H1 (cell line): ENCODE measurements at regions not wholly inside any gene's neighbourhood (a gene's known extent, or its start where the extent isn't known, plus 50 kb on each side); places are given as distances from the start of the nearest gene placed in this dataset.

ENCODE experiments used
- CBX8 ChIP-seq: fragments of 300-800, 300-1000 bp; sonication (generic); IDR thresholded peaks from 2 replicates; pipeline ENCODE4 v1.7.1; 2016; ENCODE audit warnings: low read depth, low read length, borderline replicate concordance
- HDAC2 ChIP-seq, 2 experiments: fragments of 300-600 bp in 1 of 2; sonication (generic) in 1 of 2; IDR thresholded peaks; 2 replicates each; pipeline ENCODE4 v1.6.1; 2011 to 2012; ENCODE audit warnings: low read depth in 2 of 2, low read length in 2 of 2, mild to moderate bottlenecking in 2 of 2, moderate library complexity in 2 of 2, borderline replicate concordance in 1 of 2, inconsistent platforms in 1 of 2
- KDM1A ChIP-seq: fragments of 200-600, 300-600 bp; sonication (generic); IDR thresholded peaks from 2 replicates; pipeline ENCODE4 v1.7.1; 2016; ENCODE audit warnings: mild to moderate bottlenecking, low read length, borderline replicate concordance
- NRF1 ChIP-seq: IDR thresholded peaks from 2 replicates; pipeline ENCODE4 v1.6.1; 2011; ENCODE audit warnings: mild to moderate bottlenecking, low read depth, low read length, improper control_type of control experiment
- POLR2AphosphoS5 ChIP-seq: IDR thresholded peaks from 2 replicates; pipeline ENCODE4 v1.6.1; 2011; ENCODE audit warnings: low read depth, low read length
- RAD21 ChIP-seq, 2 experiments: IDR thresholded peaks in 1 of 2; conservative IDR thresholded peaks in 1 of 2; 2 replicates each; pipeline ENCODE4 v1.6.1; 2011; ENCODE audit warnings: low read depth in 2 of 2, low read length in 2 of 2, improper control_type of control experiment in 1 of 2, inconsistent platforms in 1 of 2, mild to moderate bottlenecking in 1 of 2, moderate library complexity in 1 of 2
- RXRA ChIP-seq: IDR thresholded peaks from 2 replicates; pipeline ENCODE4 v1.6.1; 2011; ENCODE audit warnings: low read depth, mild to moderate bottlenecking, low read length, moderate library complexity; ENCODE audit not compliant: insufficient read depth
- SAP30 ChIP-seq: fragments of 300-600 bp; sonication (generic); IDR thresholded peaks from 2 replicates; pipeline ENCODE4 v1.7.1; 2012; ENCODE audit warnings: low read length, moderate library complexity, mild to moderate bottlenecking, inconsistent platforms; ENCODE audit not compliant: insufficient read depth, insufficient replicate concordance
- SUZ12 ChIP-seq: fragments of 200-600 bp; sonication (generic); IDR thresholded peaks from 2 replicates; pipeline ENCODE4 v1.6.1; 2012; ENCODE audit warnings: mild to moderate bottlenecking, inconsistent platforms, low read length, moderate library complexity, mixed read lengths
- TBP ChIP-seq: IDR thresholded peaks from 2 replicates; pipeline ENCODE4 v1.6.1; 2011; ENCODE audit warnings: low read depth, low read length, improper control_type of control experiment
- TCF12 ChIP-seq: IDR thresholded peaks from 2 replicates; pipeline ENCODE4 v1.6.1; 2011; ENCODE audit warnings: low read depth, mild to moderate bottlenecking, low read length
- TF ChIP-seq, protein P1 (sequence below): fragments of 300-600 bp; sonication (generic); IDR thresholded peaks from 2 replicates; pipeline ENCODE4 v1.7.1; 2012; ENCODE audit warnings: low read length, moderate library complexity, mild to moderate bottlenecking, inconsistent platforms; ENCODE audit not compliant: insufficient replicate concordance

DNA sequence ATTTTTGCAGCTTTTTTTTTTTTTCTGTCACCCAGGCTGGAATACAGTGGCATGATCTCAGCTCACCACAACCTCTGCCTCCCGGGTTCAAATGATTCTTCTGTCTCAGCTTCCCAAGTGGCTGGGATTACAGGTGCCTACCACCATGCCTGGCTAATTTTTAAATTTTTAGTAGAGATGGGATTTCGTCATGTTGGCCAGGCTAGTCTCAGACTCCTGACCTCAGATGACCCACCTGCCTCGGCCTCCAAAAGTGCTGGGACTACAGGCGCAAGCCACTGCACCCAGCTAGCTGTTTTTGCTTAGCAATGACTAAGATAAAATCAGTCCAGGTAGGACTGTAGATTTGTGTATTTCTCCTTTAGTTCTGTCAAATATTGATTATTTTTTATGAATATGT is 403.7 kb downstream of the PID1 start (continued):
- TF ChIP-seq, protein P1, sequence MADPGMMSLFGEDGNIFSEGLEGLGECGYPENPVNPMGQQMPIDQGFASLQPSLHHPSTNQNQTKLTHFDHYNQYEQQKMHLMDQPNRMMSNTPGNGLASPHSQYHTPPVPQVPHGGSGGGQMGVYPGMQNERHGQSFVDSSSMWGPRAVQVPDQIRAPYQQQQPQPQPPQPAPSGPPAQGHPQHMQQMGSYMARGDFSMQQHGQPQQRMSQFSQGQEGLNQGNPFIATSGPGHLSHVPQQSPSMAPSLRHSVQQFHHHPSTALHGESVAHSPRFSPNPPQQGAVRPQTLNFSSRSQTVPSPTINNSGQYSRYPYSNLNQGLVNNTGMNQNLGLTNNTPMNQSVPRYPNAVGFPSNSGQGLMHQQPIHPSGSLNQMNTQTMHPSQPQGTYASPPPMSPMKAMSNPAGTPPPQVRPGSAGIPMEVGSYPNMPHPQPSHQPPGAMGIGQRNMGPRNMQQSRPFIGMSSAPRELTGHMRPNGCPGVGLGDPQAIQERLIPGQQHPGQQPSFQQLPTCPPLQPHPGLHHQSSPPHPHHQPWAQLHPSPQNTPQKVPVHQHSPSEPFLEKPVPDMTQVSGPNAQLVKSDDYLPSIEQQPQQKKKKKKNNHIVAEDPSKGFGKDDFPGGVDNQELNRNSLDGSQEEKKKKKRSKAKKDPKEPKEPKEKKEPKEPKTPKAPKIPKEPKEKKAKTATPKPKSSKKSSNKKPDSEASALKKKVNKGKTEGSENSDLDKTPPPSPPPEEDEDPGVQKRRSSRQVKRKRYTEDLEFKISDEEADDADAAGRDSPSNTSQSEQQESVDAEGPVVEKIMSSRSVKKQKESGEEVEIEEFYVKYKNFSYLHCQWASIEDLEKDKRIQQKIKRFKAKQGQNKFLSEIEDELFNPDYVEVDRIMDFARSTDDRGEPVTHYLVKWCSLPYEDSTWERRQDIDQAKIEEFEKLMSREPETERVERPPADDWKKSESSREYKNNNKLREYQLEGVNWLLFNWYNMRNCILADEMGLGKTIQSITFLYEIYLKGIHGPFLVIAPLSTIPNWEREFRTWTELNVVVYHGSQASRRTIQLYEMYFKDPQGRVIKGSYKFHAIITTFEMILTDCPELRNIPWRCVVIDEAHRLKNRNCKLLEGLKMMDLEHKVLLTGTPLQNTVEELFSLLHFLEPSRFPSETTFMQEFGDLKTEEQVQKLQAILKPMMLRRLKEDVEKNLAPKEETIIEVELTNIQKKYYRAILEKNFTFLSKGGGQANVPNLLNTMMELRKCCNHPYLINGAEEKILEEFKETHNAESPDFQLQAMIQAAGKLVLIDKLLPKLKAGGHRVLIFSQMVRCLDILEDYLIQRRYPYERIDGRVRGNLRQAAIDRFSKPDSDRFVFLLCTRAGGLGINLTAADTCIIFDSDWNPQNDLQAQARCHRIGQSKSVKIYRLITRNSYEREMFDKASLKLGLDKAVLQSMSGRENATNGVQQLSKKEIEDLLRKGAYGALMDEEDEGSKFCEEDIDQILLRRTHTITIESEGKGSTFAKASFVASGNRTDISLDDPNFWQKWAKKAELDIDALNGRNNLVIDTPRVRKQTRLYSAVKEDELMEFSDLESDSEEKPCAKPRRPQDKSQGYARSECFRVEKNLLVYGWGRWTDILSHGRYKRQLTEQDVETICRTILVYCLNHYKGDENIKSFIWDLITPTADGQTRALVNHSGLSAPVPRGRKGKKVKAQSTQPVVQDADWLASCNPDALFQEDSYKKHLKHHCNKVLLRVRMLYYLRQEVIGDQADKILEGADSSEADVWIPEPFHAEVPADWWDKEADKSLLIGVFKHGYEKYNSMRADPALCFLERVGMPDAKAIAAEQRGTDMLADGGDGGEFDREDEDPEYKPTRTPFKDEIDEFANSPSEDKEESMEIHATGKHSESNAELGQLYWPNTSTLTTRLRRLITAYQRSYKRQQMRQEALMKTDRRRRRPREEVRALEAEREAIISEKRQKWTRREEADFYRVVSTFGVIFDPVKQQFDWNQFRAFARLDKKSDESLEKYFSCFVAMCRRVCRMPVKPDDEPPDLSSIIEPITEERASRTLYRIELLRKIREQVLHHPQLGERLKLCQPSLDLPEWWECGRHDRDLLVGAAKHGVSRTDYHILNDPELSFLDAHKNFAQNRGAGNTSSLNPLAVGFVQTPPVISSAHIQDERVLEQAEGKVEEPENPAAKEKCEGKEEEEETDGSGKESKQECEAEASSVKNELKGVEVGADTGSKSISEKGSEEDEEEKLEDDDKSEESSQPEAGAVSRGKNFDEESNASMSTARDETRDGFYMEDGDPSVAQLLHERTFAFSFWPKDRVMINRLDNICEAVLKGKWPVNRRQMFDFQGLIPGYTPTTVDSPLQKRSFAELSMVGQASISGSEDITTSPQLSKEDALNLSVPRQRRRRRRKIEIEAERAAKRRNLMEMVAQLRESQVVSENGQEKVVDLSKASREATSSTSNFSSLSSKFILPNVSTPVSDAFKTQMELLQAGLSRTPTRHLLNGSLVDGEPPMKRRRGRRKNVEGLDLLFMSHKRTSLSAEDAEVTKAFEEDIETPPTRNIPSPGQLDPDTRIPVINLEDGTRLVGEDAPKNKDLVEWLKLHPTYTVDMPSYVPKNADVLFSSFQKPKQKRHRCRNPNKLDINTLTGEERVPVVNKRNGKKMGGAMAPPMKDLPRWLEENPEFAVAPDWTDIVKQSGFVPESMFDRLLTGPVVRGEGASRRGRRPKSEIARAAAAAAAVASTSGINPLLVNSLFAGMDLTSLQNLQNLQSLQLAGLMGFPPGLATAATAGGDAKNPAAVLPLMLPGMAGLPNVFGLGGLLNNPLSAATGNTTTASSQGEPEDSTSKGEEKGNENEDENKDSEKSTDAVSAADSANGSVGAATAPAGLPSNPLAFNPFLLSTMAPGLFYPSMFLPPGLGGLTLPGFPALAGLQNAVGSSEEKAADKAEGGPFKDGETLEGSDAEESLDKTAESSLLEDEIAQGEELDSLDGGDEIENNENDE: no peak
- no peak for TF ChIP-seq TBP
- no peak for TF ChIP-seq NRF1
- TF ChIP-seq SAP30: no peak
- no peak for TF ChIP-seq TCF12
- TF ChIP-seq SUZ12: no peak
- TF ChIP-seq HDAC2 (IDR thresholded peaks at IDR 0.05; ENCODE audit: borderline replicate concordance in 1 of 2, low read depth in 2 of 2, low read length in 2 of 2): no peak
- TF ChIP-seq RAD21 (IDR thresholded peaks at IDR 0.05 in 1 of 2, conservative IDR thresholded peaks at IDR 0.05 in 1 of 2; ENCODE audit: low read depth in 2 of 2, low read length in 2 of 2): no peak
- no peak for TF ChIP-seq CBX8
- no peak for TF ChIP-seq POLR2AphosphoS5
- TF ChIP-seq KDM1A: no peak
- TF ChIP-seq RXRA: no peak
